ENCODE measurements at regions not wholly inside any gene's neighbourhood (a gene's known extent, or its start where the extent isn't known, plus 50 kb on each side); places are given as distances from the start of the nearest gene placed in this dataset.
A peak's percentile ranks its signal among the peaks of the same experiment; 100 is the strongest.

- TF ChIP-seq CTCF (IDR thresholded peaks at IDR 0.05): no peak
- intact Hi-C loops (cut with DNase I; ENCODE audit: low total_unique reads): no loop called here
- H3K27ac ChIP-seq: no peak overlapping the region
- no peaks in the 10 kb centered on the region for H3K36me3 ChIP-seq
- H3K4me3 ChIP-seq: no peak overlapping the region
- peaks cover 0 to 8% (median 0%) of the 10 kb centered on the region in 4 donors for H3K4me1 ChIP-seq
- no peak for DNase-seq
- H3K27me3 ChIP-seq: no peaks in the 10 kb centered on the region
- H3K9me3 ChIP-seq: no peaks in the 10 kb centered on the region
Measured at GRCh38 chr13:109678459-109678858, 107.9 kb downstream of the IRS2 start.

GRCh38 chr13:109677206-109677605 is 109.2 kb downstream of the IRS2 start:
- intact Hi-C loops (cut with DNase I; ENCODE audit: low total_unique reads): no loop called here

GRCh38 chr13:109673477-109673876 is 112.9 kb downstream of the IRS2 start:
- TF ChIP-seq CTCF (IDR thresholded peaks at IDR 0.05): no peak
- Histone ChIP-seq H3K4me1 (peaks cover 0 to 14% (median 0%) of the 10 kb centered on the region in 4 donors), H3K9me3 (no peaks in the 10 kb centered on the region), H3K27me3 (no peaks in the 10 kb centered on the region), H3K27ac (peak overlapping the region in 1 of 2 donors; percentile 5), H3K36me3 (no peaks in the 10 kb centered on the region), H3K4me3 (no peak overlapping the region)
- DNase-seq: no peak
- intact Hi-C loops (cut with DNase I; ENCODE audit: low total_unique reads): no loop called here

More at GRCh38 chr13:109677206-109677605, 109.2 kb downstream of the IRS2 start:
- Histone ChIP-seq H3K4me3 (no peak overlapping the region), H3K4me1 (peaks cover 0 to 14% (median 0%) of the 10 kb centered on the region in 4 donors), H3K27me3 (no peaks in the 10 kb centered on the region), H3K27ac (no peak overlapping the region), H3K36me3 (no peaks in the 10 kb centered on the region), H3K9me3 (no peaks in the 10 kb centered on the region)
- TF ChIP-seq CTCF (IDR thresholded peaks at IDR 0.05): no peak
- DNase-seq: no peak

GRCh38 chr13:109672545-109672944 is 113.8 kb downstream of the IRS2 start:
- Histone ChIP-seq H3K36me3 (no peaks in the 10 kb centered on the region), H3K27ac (no peak overlapping the region), H3K4me3 (no peak overlapping the region), H3K27me3 (no peaks in the 10 kb centered on the region), H3K9me3 (no peaks in the 10 kb centered on the region), H3K4me1 (peaks cover 0 to 14% (median 0%) of the 10 kb centered on the region in 4 donors)
- intact Hi-C loops (cut with DNase I; ENCODE audit: low total_unique reads): no loop called here
- no peak for DNase-seq
- no peak for TF ChIP-seq CTCF (IDR thresholded peaks at IDR 0.05)

- Histone ChIP-seq H3K27ac (no peak overlapping the region), H3K36me3 (no peaks in the 10 kb centered on the region), H3K27me3 (no peaks in the 10 kb centered on the region), H3K4me3 (no peak overlapping the region), H3K4me1 (peaks cover 0 to 17% (median 0%) of the 10 kb centered on the region in 4 donors), H3K9me3 (no peaks in the 10 kb centered on the region)
- no peak for TF ChIP-seq CTCF (IDR thresholded peaks at IDR 0.05)
- DNase-seq: no peak
- intact Hi-C loops (cut with DNase I; ENCODE audit: low total_unique reads): no loop called here
Measured at GRCh38 chr13:109671919-109672318, 114.5 kb downstream of the IRS2 start.

GRCh38 chr13:109670776-109671175 is 115.6 kb downstream of the IRS2 start:
- TF ChIP-seq CTCF (IDR thresholded peaks at IDR 0.05): no peak
- Histone ChIP-seq H3K4me1 (peaks cover 0 to 19% (median 0%) of the 10 kb centered on the region in 4 donors), H3K27ac (no peak overlapping the region), H3K4me3 (no peak overlapping the region), H3K9me3 (no peaks in the 10 kb centered on the region), H3K36me3 (no peaks in the 10 kb centered on the region), H3K27me3 (no peaks in the 10 kb centered on the region)
- no peak for DNase-seq
- intact Hi-C loops (cut with DNase I; ENCODE audit: low total_unique reads): no loop called here
